ENCODE measurements at regions not wholly inside any gene's neighbourhood (a gene's known extent, or its start where the extent isn't known, plus 50 kb on each side); places are given as distances from the start of the nearest gene placed in this dataset.

GRCh38 chr20:4559106-4559505, 127.2 kb upstream of the PRNP start:
- no peak for DNase-seq (ENCODE audit: low read depth)

GRCh38 chr20:4556781-4557180, 129.5 kb upstream of the PRNP start:
- DNase-seq (ENCODE audit: low read depth): no peak

GRCh38 chr20:4555188-4555890, 130.9 kb upstream of the PRNP start:
- DNase-seq (ENCODE audit: low read depth): peak; percentile 67

- DNase-seq (ENCODE audit: low read depth): no peak
Measured at GRCh38 chr20:4554346-4554745, 131.9 kb upstream of the PRNP start.

- no peak for DNase-seq (ENCODE audit: low read depth)
Measured at GRCh38 chr20:4552075-4552640, 134.1 kb upstream of the PRNP start.

GRCh38 chr20:4550740-4551139, 135.5 kb upstream of the PRNP start:
- peak; percentile 46 for DNase-seq (ENCODE audit: low read depth)

- DNase-seq (ENCODE audit: low read depth): no peak
Measured at GRCh38 chr20:4549711-4550259, 136.5 kb upstream of the PRNP start.

GRCh38 chr20:4548552-4548951, 137.7 kb upstream of the PRNP start:
- no peak for DNase-seq (ENCODE audit: low read depth)

- peak; percentile 73 for DNase-seq (ENCODE audit: low read depth)
Measured at GRCh38 chr20:4546786-4547185, 139.5 kb upstream of the PRNP start.

GRCh38 chr20:4546342-4546741, 139.9 kb upstream of the PRNP start:
- no peak for DNase-seq (ENCODE audit: low read depth)

- DNase-seq (ENCODE audit: low read depth): peak; percentile 83
Measured at GRCh38 chr20:4545526-4545925, 140.7 kb upstream of the PRNP start.

- peak; percentile 65 for DNase-seq (ENCODE audit: low read depth)
Measured at GRCh38 chr20:4544765-4545164, 141.5 kb upstream of the PRNP start.

GRCh38 chr20:4542270-4542669, 144.0 kb upstream of the PRNP start:
- no peak for DNase-seq (ENCODE audit: low read depth)

GRCh38 chr20:4534315-4534714, 151.9 kb upstream of the PRNP start:
- DNase-seq (ENCODE audit: low read depth): no peak

- DNase-seq (ENCODE audit: low read depth): no peak
Measured at GRCh38 chr20:4533368-4534133, 152.7 kb upstream of the PRNP start.

- no peak for DNase-seq (ENCODE audit: low read depth)
Measured at GRCh38 chr20:4532772-4533171, 153.5 kb upstream of the PRNP start.

GRCh38 chr20:4524792-4525191, 161.5 kb upstream of the PRNP start:
- DNase-seq (ENCODE audit: low read depth): no peak

GRCh38 chr20:4524307-4524706, 161.9 kb upstream of the PRNP start:
- DNase-seq (ENCODE audit: low read depth): no peak

- DNase-seq (ENCODE audit: low read depth): no peak
Measured at GRCh38 chr20:4522310-4522709, 163.9 kb upstream of the PRNP start.

GRCh38 chr20:4521170-4521968, 164.9 kb upstream of the PRNP start:
- no peak for DNase-seq (ENCODE audit: low read depth)

- DNase-seq (ENCODE audit: low read depth): no peak
Measured at GRCh38 chr20:4519534-4519933, 166.7 kb upstream of the PRNP start.

- no peak for DNase-seq (ENCODE audit: low read depth)
Measured at GRCh38 chr20:4516876-4517275, 169.4 kb upstream of the PRNP start.

Measured in non-pigmented ciliary epithelial cell (primary cell).